OCI-LY7 (cell line): ENCODE measurements at regions not wholly inside any gene's neighbourhood (a gene's known extent, or its start where the extent isn't known, plus 50 kb on each side); places are given as distances from the start of the nearest gene placed in this dataset.

Experiments
- BruUV-seq: library from RNA; stranded (reverse); fragments of 400-500 nt; replicated peaks from 2 replicates; lab custom pipeline; 2021; lab: Mats Ljungman, UMichigan
- CTCF ChIA-PET: fragments of 300-600 bp; sonication (Branson Sonifier 250); formaldehyde crosslinking; loops from one replicate; lab custom pipeline; 2022; ENCODE audit warnings: antibody characterized with exemption; ENCODE audit not compliant: unreplicated experiment; lab: Charles Lee
- POLR2A ChIA-PET: fragments of 300-600 bp; sonication (Branson Sonifier 250); formaldehyde crosslinking; loops from one replicate; lab custom pipeline; 2022; ENCODE audit warnings: antibody characterized with exemption; lab: Charles Lee
- DNase-seq: peaks from one replicate; pipeline ENCODE4 v3.0.0-alpha.2; 2015; ENCODE audit warnings: low spot score
- H2AFZ ChIP-seq: fragments of 200-600 bp; sonication (generic), shearing (Covaris generic); 2 replicates; pipeline ENCODE4 v1.6.1; 2014; ENCODE audit warnings: mild to moderate bottlenecking, antibody characterized with exemption, low read length, moderate library complexity
- H3K27ac ChIP-seq: fragments of 200-600 bp; sonication (generic); 2 replicates; pipeline ENCODE4 v1.5.1; 2014; ENCODE audit warnings: mixed run types, low read depth, mild to moderate bottlenecking, moderate library complexity, low read length, inconsistent platforms; ENCODE audit not compliant: poor library complexity, severe bottlenecking
- H3K36me3 ChIP-seq: fragments of 200-600 bp; sonication (generic); 2 replicates; pipeline ENCODE4 v1.6.1; 2014; ENCODE audit warnings: mild to moderate bottlenecking, antibody characterized with exemption, low read length, moderate library complexity, mixed read lengths; ENCODE audit not compliant: insufficient read depth
- H3K4me1 ChIP-seq: fragments of 200-600 bp; sonication (generic); 2 replicates; pipeline ENCODE4 v1.5.1; 2014; ENCODE audit warnings: mild to moderate bottlenecking, low read length; ENCODE audit not compliant: insufficient read depth, poor library complexity, severe bottlenecking
- H3K4me2 ChIP-seq: fragments of 200-600 bp; sonication (generic); 2 replicates; pipeline ENCODE4 v1.6.1; 2014; ENCODE audit warnings: mild to moderate bottlenecking, low read length
- H3K4me3 ChIP-seq: fragments of 200-600 bp; sonication (generic); 2 replicates; pipeline ENCODE4 v1.5.1; 2014; ENCODE audit warnings: mild to moderate bottlenecking, low read depth, low read length; ENCODE audit not compliant: poor library complexity, severe bottlenecking
- H3K79me2 ChIP-seq: fragments of 200-600 bp; sonication (generic); 2 replicates; pipeline ENCODE4 v1.6.1; 2016; ENCODE audit warnings: low read depth, mild to moderate bottlenecking, low read length, moderate library complexity, mixed read lengths; ENCODE audit not compliant: insufficient read depth
- H3K9me2 ChIP-seq: fragments of 200-600 bp; sonication (generic); 2 replicates; pipeline ENCODE4 v1.6.1; 2016; ENCODE audit warnings: mild to moderate bottlenecking, low read length, mixed read lengths; ENCODE audit not compliant: insufficient read depth
- H3K9me3 ChIP-seq: fragments of 200-600 bp; sonication (generic); 2 replicates; pipeline ENCODE4 v1.6.1; 2014; ENCODE audit warnings: mild to moderate bottlenecking, mixed run types, low read length, mixed read lengths
- H4K20me1 ChIP-seq: fragments of 200-600 bp; sonication (generic); 2 replicates; pipeline ENCODE4 v1.6.1; 2014; ENCODE audit warnings: mild to moderate bottlenecking, antibody characterized with exemption, low read length, moderate library complexity, mixed read lengths; ENCODE audit not compliant: insufficient read depth
- CTCF ChIP-seq: fragments of 200-600 bp; sonication (generic); conservative IDR thresholded peaks from 2 replicates; pipeline ENCODE4 v1.5.1; 2014; ENCODE audit warnings: mild to moderate bottlenecking, antibody characterized with exemption, low read length, moderate library complexity, mixed read lengths
- EZH2phosphoT487 ChIP-seq: fragments of 200-600 bp; sonication (generic); IDR thresholded peaks from 2 replicates; pipeline ENCODE4 v1.6.1; 2018; ENCODE audit warnings: low read depth, borderline replicate concordance, mild to moderate bottlenecking, mixed run types, antibody characterized with exemption, low read length, moderate library complexity, mixed read lengths
- intact Hi-C: fragments of 100-400 bp; cut with micrococcal nuclease; formaldehyde crosslinking; loops from one replicate; pipeline ENCODE4 v1.10.0; 2022; ENCODE audit not compliant: unreplicated experiment

DNA sequence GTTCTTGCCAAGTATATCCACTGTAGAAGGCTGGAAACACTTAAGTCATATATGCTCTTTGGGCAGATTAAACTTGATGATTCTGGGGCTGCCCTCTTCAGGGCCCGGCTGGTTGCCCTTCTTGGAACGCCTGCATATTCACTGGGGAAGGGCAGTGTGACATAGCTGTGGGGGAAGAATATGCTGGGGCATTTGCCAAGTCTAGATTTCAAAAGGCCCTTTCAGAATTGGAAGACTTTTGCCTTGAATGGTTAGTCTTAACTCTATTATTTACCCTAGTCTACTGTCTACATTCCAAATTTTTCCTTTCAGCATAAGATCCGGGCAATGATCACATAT, 161.2 kb upstream of the PITX1 start:
- intact Hi-C loops: loop anchor here (10.0 kb wide), 1 partner anchor 460 kb away; the partner anchor contains the start of gene CAMLG
- CTCF ChIA-PET: no interaction called here

GRCh38 chr5:135194573-135195269, 160.7 kb upstream of the PITX1 start:
- intact Hi-C loops: loop anchor here (10.0 kb wide), 1 partner anchor 460 kb away; the partner anchor contains the start of gene CAMLG
- Histone ChIP-seq H3K27ac (no peak overlapping the region), H4K20me1 (no peaks in the 10 kb centered on the region), H3K36me3 (no peaks in the 10 kb centered on the region), H2AFZ (no peak overlapping the region), H3K9me3 (0 out of 2 replicates have a peak, but pooled peaks cover 4% of the 10 kb centered on the region), H3K4me3 (no peak overlapping the region), H3K4me1 (peaks cover 8% of the 10 kb centered on the region), H3K9me2 (no peaks in the 10 kb centered on the region), H3K79me2 (no peaks in the 10 kb centered on the region), H3K4me2 (no peak overlapping the region)
- ChIA-PET CTCF (no interaction called here), POLR2A (interaction anchor here (0.6 kb wide), 1 partner anchor 8 kb away, joined by 3 read pairs; no protein-coding TSS in a partner anchor)
- DNase-seq: no peak
- no TSS peak for BruUV-seq
- TF ChIP-seq CTCF: no peak
- TF ChIP-seq EZH2phosphoT487: no peak

More for the DNA sequence above, 161.2 kb upstream of the PITX1 start:
- Histone ChIP-seq H3K27ac (no peak overlapping the region), H3K4me2 (no peak overlapping the region), H3K9me3 (0 out of 2 replicates have a peak, but pooled peaks cover 4% of the 10 kb centered on the region), H3K36me3 (no peaks in the 10 kb centered on the region), H2AFZ (no peak overlapping the region), H3K9me2 (no peaks in the 10 kb centered on the region), H3K79me2 (no peaks in the 10 kb centered on the region), H3K4me3 (no peak overlapping the region), H3K4me1 (peaks cover 8% of the 10 kb centered on the region), H4K20me1 (no peaks in the 10 kb centered on the region)
- no peak for DNase-seq
- no TSS peak for BruUV-seq
- POLR2A ChIA-PET: no interaction called here
- no peak for TF ChIP-seq EZH2phosphoT487
- TF ChIP-seq CTCF: no peak

- ChIA-PET CTCF (no interaction called here), POLR2A (interaction anchor here (0.6 kb wide), 1 partner anchor 9 kb away, joined by 3 read pairs; no protein-coding TSS in a partner anchor)
- H3K4me2 ChIP-seq: no peak overlapping the region
- H3K9me2 ChIP-seq: no peaks in the 10 kb centered on the region
- H3K4me1 ChIP-seq: peaks cover 8% of the 10 kb centered on the region
- H4K20me1 ChIP-seq: no peaks in the 10 kb centered on the region
- BruUV-seq: no TSS peak
- no peak for TF ChIP-seq EZH2phosphoT487
- TF ChIP-seq CTCF: no peak
- intact Hi-C loops: loop anchor here (10.0 kb wide), 1 partner anchor 459 kb away; the partner anchor contains the start of gene CAMLG
- H3K27ac ChIP-seq: no peak overlapping the region
- no peak for DNase-seq
- no peaks in the 10 kb centered on the region for H3K79me2 ChIP-seq
- H3K4me3 ChIP-seq: no peak overlapping the region
- H2AFZ ChIP-seq: no peak overlapping the region
- H3K36me3 ChIP-seq: no peaks in the 10 kb centered on the region
- H3K9me3 ChIP-seq: 0 out of 2 replicates have a peak, but pooled peaks cover 4% of the 10 kb centered on the region
Measured at GRCh38 chr5:135194126-135194488, 160.1 kb upstream of the PITX1 start.
